ENCODE measurements at regions not wholly inside any gene's neighbourhood (a gene's known extent, or its start where the extent isn't known, plus 50 kb on each side); places are given as distances from the start of the nearest gene placed in this dataset.
"Not testable (repeated sequence)": the region's sequence is repeated elsewhere in the genome, so short reads cannot be mapped to it uniquely, and the experiment has no call there.

DNA sequence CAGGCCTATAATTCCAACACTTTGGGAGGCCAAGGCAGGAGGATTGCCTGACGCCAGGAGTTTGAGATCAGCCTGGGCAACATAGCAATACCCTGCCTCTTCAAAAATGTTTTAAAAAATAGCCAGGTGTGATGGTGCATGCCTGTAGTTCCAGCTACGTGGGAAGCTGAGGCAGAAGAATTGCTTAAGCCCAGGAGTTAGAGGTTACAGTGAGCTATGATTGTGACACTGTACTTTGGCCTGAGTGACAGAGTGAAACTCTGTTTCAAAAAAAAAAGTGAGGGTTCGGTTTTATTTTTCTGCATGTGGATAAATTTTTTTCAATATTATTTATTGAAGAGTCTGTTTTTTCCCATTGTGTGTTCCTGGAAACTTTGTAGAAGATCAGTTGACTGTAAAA is 208.1 kb downstream of the SLC4A3 start:
- no peak for DNase-seq (ENCODE audit: low spot score)

DNA sequence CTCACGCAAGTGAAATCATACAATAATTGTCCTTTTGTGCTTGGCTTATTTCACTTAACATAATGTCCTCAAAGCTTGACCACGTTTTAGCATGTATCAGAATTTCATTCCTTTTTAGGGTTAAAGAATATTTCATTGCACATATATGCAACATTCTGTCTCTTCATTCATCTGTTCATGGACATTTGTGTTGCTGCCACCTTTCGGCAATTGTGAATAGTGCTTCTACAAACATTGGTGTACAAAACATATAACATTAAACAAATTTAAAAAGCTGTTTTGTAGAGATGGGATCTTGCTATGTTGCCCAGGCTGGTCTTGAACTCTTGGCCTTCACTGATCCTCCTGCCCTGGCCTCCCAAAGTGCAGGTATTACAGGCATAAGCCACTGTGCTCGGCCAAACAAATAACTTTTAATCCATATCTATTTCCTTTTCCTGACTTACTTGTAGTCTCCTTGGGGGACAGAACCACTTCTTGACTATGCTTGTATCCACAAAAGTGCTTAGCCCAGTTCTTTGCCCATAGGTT is 209.3 kb downstream of the SLC4A3 start:
- DNase-seq (ENCODE audit: low spot score): no peak

DNA sequence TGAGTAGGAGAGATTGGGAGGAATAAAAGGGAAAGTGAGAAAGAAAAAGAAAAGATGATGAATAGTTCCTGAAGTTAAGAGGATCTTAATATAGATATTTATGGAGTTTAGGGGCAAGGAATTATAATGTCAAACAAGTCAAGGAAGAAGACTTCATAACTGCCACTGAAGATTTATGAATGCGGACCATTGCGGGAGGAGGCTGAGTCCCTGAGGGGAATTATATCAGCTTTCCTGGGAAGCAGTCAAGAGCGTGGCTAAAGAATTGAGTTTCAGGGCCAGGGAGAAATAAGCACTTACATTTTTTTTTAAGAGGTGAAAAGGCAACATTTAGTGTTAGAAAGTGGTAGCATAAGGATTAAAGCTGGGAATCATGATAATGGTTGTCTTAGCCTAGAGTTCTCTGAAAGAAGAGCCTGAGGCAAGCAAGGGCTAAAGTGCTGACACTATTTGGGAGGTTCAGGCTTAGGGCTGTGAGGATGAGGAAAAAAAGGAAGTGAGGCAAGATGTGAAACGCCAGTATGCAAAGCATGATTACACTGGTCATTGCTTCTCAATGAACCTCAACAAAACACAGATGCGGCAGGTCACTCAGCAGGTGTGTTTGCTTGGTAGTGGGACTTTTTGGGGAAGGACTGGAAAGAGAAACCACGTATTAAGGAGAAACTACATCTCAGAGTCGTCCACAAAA is 217.1 kb downstream of the SLC4A3 start:
- no peak for DNase-seq (ENCODE audit: low spot score)

DNA sequence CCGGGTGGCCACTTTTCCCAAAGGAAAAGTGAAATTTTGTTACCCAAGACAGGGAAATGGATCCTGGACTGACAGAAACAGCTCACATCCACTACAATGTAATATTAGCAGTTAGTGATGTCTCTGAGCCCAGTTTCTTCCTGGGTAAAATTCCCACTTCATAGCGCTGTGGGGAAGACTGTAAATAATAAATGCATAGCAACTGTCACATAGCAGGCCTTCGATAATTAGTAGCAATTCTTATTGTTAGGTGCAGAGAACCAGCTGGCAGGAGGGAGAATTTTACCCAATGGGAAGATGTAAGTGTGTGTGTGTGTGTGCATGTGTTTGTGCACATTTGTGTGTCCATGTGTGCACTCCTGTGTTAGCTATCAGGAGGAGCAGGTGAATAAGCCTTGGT is 221.5 kb downstream of the SLC4A3 start:
- DNase-seq (ENCODE audit: low spot score): no peak

DNA sequence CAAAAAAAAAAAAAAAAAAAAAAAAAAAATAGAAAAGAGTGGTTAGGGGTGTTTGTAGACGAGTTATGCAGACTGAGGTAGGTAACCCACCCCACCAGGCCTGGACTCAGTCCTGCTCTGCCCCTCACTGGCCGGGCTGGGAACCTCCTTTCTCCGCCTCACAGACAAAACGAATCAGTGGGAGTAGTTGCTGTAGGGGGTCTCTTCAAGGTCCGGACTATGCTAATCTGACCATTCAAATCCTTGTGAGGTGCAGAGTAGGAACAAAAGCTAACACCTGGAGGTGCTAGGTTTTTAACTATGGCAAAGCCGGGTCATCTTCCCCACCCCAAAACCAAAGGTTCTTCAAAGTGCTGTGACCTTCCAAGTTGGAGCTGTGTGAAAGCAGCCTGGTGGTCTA is 223.7 kb downstream of the SLC4A3 start:
- no peak for DNase-seq (ENCODE audit: low spot score)

DNA sequence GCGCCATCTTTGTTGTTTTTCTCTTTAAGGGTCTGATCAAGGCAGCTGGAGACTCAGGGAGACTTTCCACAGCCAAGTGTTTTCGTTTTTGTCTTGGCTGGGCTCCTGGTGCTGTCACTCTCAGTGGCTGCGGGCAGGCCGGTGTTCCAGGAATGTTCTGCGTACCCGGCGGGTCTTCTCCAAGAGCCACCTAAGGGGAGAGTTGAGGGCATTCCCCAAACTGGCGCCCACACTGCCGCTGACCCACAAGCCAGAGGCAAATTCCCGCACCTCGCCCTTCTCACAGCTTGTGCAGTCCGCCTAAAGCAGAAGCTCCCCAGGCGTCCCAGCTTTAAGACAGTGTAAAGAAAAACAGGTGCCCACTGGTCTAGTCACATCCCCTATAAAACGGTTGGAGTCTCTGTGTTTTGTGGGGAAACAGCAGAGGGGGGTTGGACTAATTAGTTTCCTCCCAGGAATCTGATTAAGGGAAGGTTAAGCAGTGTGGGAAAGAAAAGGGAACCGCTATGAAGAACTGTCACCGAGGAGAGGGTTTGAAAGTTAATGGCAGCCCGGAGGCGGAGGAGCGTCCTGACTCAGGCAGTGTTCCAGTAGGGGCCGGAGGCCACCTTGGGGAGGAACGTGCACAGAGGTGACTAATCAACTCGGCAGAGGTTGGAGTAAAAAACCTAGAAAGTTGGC is 224.5 kb downstream of the SLC4A3 start:
- DNase-seq (ENCODE audit: low spot score): no peak

DNA sequence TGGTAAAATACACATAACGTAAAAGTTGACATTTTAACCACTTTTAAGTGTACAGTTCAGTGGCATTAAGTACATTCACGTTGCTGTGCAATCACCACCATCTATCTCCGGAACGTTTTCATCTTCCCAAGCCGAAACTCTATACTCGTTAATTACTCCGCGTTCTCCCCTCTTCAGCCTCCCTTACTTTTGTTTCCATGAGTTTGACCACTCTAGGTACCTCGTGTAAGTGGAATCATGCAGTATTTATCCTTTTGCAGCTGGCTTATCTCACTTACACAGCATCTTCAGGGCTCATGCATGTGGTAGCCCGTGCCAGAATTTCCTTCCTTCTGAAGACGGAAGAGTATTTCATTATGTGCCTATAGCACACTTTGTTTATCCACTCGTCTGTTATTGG is 225.2 kb downstream of the SLC4A3 start:
- DNase-seq (ENCODE audit: low spot score): no peak

DNA sequence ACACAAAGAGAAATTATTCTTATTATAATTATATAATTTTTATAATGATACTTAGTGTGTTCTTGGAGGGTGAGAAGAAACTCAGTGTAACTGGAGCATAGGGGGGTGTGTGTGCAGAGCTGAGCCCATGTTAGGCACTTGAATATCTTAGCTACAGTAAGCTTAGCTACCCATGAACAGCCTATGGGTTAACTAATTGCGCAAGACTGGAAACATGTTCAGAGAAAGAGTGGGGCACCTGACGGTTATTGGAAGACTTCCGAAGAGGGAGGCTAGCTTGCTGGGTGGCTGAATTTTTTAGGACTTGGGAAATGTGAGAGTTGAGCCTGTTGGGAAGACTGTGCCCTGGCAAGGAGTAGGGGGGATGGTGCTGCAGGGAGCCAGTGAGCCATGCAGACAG is 229.2 kb downstream of the SLC4A3 start:
- no peak for DNase-seq (ENCODE audit: low spot score)

DNA sequence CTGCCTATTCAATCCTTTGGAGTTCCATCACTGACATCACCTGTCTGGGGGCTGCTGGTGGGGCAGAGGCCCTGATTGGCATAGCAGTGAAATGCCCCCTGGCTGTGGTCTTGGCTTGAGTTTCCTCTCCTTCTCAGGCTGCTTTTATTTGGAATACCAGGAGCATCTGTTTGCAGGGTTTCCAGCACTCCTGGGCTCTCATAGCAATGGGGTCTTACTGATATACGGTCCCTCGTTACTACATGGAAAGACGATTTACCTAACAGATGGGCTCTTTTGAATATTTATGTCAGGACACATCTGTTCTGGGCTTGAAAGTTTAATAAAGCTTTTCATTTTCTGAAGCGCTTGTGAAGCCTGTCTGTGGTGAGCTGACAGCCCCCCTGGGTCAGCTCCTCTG is 230.3 kb downstream of the SLC4A3 start:
- no peak for DNase-seq (ENCODE audit: low spot score)

DNA sequence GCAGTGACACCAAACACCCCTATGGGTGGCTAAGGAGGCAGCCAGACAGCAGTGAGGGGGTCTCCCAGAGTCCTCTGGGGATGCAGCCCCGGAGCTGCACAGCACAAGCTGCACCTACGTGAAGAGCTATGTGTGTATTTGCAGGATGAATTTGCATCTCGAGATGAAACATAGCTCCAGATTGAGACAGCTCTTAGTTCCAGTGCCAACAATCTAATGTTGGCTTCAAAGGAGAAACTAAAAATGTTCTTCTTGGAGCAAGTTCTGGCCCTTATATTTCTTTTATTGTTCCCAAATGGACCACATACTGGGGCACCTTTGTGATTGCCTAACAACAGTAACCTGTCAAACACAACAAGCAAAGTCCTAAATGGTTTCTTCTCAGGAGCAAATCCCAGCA is 233.9 kb downstream of the SLC4A3 start:
- no peak for DNase-seq (ENCODE audit: low spot score)

DNA sequence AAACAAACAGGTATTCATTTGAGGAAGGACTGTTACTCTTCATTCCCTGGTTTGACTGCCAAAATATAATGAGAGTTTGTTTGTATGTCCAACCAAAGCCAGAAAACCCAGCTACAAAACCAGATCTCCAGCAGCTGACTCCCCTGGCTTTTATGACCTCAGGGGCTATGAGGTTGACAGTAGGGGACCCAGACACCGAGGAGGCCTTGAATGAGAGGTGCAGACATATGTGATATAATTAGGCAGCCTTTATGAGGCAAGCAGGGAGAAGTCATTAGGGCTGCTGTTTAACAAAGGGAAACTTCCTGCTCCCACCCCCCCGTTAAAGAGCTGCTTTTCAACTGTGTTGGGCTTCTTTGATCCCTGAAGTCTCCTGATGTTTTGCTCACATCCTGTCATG is 236.7 kb downstream of the SLC4A3 start:
- DNase-seq (ENCODE audit: low spot score): no peak

DNA sequence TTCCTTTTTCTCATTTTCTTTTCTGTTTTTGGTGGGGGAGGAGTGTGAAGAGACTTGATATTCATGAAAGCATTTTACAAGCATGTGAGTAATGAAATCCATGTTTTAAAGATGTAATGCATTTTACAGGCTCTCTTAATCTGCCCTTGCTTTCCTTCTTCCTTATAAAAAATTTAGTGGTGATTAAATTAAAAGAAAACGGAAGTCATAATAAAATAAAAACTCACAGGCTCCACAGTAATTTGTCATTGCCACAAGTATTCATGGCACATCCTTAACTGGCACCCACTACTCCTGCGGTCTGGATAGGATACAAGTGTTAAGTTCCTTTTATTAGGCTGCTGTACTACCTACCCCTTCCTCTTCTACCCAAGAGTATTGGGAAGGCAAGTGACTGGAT is 241.2 kb downstream of the SLC4A3 start:
- DNase-seq (ENCODE audit: low spot score): no peak

DNA sequence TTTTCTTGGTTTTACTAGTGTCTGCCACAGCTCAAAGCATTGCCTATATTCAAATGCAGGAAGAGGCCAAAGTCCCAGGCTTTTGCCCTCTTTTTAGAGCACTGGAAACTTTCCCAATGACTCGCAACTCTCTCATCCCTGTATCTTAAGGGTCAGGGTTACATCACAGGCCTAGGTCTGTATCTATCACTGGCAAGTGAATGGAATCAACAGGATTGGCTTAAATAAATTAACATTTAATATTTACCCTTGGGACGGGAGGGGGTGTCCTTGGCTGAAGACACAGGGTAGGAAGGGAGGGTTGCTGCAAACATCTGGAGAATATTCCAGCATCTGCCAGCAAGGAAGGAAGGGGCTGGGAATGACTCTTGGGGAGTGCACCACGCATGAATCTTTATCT is 242.6 kb downstream of the SLC4A3 start:
- DNase-seq (ENCODE audit: low spot score): no peak

DNA sequence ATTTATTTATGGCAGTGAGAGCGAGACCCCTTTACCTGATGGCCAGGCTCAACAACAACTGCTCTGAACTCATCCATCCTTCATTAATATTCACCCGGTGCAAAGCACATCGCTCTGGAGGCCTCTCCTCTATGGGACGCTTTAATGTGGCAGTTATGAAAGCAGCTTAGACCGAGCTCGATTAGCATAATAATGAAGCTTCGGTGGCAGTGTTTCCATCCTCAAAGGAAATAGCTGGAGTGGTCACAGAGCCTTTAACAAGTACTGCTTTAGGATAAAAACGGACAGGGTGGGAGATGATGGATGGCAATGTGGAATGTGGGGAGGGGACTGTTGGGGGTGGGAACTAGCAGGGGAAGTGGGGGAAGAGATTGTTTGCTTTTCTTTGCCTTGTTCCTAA is 243.9 kb downstream of the SLC4A3 start:
- no peak for DNase-seq (ENCODE audit: low spot score)

DNA sequence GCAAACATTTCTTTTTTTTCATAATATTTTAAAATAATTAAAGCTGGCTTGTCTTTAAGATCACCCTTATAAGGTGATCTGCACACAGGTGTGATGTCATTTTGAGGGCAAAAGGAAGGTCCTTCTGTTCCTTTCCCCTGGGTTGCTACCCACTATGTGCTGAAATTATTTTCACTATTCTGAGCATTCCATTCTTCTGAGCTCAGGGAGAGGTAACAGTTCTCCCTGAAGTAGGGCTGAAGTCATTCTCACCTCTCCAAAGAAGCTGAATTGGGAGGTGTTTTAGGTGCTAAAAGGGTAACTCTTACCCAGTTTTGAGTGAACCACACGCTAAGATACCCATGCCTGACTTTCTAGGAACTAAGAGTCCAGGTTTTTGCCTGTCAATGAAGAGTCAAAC is 247.6 kb downstream of the SLC4A3 start:
- no peak for DNase-seq (ENCODE audit: low spot score)

DNA sequence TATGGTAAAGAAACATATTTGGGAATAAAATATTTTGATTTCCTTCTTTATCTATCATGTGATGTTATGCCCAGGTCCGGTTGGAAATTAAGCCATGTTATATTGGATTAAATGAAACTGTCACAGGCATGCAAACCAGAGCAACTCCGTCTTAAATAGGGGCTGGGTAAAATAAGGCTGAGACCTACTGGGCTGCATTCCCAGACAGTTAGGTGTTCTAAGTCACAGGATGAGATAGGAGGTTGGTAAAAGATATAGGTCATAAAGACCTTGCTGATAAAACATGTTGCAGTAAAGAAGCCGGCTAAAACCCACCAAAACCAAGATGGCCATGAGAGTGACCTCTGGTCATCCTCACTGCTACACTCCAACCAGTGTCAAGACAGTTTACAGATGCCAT is 248.6 kb downstream of the SLC4A3 start:
- DNase-seq (ENCODE audit: low spot score): not testable (repeated sequence)

DNA sequence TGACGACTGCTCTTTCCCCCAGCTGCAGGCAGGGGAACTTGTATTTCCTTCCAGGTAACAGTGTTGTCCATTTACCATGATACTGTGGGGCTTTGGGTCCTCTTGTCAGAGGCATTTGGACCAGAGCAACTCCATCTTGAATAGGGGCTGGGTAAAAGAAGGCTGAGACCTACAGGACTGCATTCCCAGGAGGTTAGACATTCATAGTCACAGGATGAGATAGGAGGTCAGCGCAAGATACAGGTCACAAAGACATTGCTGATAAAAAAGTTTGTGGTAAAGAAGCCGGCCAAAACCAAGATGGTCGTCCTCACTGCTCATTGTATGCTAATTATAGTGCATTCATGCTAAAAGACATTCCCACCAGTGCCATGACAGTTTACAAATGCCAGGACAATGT is 249.5 kb downstream of the SLC4A3 start:
- no peak for DNase-seq (ENCODE audit: low spot score)

DNA sequence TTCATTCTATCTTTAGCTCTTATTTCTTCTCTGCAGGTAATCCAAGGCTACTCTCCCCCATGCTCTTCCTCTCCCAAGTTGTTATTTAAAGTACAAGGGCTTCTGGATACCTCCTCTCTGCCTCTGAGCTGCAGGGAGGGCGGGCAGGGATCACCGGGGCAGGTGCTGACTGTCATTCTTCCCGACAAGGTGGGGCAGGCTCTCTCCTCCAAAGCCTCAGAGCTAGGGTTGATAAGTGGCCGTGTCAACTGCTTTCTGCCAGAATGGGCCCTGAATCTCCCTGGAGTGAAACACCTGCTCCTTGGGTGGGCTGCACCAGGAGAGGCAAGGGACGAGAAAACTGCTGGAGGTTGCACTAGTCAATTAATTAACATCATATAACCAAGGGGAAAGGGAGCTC is 250.3 kb downstream of the SLC4A3 start:
- DNase-seq (ENCODE audit: low spot score): no peak

DNA sequence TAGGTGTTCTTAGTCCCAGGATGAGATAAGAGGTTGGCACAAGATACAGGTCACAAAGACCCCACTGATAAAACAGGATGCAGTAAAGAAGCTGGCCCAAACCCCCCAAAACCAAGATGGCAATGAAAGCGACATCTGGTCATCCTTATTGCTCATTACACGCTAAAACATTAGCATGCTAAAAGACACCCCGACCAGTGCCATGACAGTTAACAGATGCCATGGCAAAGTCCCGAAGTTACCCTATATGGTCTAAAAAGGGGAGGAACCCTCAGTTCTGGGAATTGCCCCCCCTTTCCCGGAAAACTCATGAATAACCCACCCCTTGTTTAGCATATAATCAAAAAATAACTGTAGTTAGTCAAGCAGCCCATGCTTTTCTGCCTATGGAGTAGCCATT is 251.1 kb downstream of the SLC4A3 start:
- DNase-seq (ENCODE audit: low spot score): no peak

DNA sequence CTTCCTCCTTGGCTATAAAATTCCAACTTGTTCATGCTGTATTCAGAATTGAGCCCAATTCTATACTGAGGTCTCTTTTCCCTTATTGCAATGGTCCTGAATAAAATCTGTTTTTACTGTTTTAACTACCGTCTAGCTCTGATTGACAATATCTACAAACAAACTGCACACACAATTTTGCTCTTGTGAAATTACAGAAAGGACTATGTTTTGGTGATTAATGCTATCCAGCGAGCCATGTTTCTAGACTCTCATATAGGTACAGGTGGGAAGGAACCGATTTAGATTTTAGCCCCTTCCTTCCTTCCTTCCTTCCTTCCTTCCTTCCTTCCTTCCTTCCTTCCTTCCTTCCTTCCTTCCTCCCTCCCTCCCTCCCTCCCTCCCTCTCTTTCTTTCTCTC is 254.4 kb downstream of the SLC4A3 start:
- no peak for DNase-seq (ENCODE audit: low spot score)

DNA sequence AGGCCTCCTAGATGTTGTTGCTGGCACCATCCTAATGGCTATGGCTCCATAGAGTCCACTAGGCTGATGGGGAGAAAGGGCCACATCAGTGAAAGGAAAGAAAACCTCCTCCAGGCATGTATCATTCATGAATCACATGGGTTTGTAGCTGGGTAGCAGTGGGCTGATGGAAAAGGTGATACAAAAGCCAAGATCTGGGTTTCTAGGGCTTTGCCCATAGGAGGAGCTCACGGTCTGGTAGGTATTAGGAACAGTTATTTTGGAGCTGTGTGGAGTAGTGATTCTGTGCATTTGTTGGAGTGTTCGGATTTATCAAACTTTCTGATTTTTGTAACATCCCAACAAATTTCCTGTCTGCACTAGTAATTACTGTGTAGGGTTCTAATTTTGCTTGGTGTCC is 259.2 kb downstream of the SLC4A3 start:
- DNase-seq (ENCODE audit: low spot score): no peak

DNA sequence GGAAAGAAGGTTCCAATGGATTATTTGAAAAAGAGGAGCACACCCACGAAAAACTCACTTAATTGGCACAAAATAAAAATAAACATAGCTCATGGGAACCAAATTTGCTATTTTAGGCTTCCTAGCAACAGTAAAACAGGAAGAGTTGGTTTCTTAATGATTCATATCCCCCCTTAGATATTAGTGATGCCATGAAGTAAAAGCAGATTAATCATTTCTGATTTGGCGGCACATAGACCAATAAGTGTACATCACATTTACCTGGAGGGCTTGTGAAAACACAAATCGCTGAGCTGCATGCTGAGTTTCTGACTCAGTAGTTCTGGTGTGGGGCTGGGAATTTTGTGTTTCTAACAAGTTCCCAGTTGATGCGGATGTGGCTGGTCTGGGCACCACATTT is 260.4 kb downstream of the SLC4A3 start:
- no peak for DNase-seq (ENCODE audit: low spot score)

DNA sequence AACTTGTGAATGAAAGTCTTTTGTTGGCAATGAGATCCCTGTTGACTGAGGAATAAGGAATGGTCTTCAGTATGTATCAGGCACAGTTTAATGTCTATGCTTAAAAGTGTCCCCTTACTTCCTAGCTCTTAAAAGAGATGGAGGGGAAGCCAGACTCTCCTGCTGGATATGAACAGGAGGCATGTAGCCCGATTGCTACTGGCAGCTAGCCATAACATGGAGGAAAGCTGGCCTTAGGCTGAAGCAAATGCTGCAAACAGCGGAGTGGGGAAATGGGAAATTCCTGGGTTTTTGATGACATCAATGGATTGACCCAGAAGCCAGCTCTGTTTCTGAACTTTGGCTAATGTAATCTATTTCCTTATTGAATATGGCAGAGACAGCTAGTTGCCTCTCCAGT is 266.1 kb downstream of the SLC4A3 start:
- no peak for DNase-seq (ENCODE audit: low spot score)

DNA sequence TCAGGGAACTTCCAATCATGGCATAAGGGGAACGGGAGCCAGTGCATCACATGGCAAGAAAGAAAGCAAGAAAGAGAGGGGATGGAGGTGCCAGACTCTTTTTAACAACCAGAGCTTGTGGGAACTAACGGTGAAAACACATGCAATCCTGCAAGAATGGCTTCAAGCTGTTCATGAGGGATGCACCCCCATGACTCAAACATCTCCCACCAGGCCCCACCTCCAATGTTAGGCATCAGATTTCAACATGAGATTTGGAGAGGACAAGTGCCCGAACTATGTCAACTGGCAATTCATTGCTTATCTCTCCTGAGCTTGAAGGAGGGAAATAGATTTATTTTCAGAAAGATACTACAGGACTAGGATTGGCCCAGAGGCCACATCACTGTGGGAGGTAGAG is 270.0 kb downstream of the SLC4A3 start:
- DNase-seq (ENCODE audit: low spot score): no peak
